Fibroblast of villous mesenchyme (primary cell): ENCODE measurements at regions not wholly inside any gene's neighbourhood (a gene's known extent, or its start where the extent isn't known, plus 50 kb on each side); places are given as distances from the start of the nearest gene placed in this dataset.

Experiments
- DNase-seq: peaks from one replicate; pipeline ENCODE4 v3.0.0-alpha.2; 2010; ENCODE audit warnings: low read depth
- H3K4me3 ChIP-seq: 2 replicates; pipeline ENCODE4 v1.5.1; 2011; ENCODE audit warnings: low read depth, mild to moderate bottlenecking, low read length
- TF ChIP-seq, protein P1 (sequence below): IDR thresholded peaks from 2 replicates; pipeline ENCODE4 v1.5.1; 2012; ENCODE audit warnings: low read depth, mild to moderate bottlenecking, low read length; ENCODE audit not compliant: insufficient read depth

DNA sequence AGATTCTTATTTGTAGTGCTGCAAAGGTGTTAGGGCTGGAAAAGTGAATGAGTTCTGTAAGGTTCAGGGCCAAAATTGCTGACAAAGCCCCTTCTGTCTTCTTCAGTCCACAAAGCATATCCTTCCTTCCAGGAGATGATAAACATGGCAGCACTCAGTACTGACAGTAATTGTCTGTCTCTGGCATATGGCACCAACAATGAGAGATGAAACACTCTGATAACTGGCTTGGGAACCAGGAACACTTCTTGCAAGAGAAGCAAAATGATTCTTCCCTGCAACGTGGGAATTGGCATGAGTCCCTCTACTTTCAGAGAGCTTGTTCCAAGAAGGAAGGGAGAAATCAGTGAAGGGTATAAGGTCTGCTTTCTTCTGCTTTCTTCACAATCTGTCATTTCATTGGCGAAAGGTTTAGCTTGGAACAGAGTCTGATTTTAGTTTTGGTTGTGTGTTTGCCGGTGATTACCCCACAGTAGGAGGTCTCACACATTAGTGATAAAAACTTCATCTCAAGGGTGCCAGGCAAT is 963.3 kb downstream of the NLGN4X start:
- DNase-seq = no peak
- TF ChIP-seq, protein P1, sequence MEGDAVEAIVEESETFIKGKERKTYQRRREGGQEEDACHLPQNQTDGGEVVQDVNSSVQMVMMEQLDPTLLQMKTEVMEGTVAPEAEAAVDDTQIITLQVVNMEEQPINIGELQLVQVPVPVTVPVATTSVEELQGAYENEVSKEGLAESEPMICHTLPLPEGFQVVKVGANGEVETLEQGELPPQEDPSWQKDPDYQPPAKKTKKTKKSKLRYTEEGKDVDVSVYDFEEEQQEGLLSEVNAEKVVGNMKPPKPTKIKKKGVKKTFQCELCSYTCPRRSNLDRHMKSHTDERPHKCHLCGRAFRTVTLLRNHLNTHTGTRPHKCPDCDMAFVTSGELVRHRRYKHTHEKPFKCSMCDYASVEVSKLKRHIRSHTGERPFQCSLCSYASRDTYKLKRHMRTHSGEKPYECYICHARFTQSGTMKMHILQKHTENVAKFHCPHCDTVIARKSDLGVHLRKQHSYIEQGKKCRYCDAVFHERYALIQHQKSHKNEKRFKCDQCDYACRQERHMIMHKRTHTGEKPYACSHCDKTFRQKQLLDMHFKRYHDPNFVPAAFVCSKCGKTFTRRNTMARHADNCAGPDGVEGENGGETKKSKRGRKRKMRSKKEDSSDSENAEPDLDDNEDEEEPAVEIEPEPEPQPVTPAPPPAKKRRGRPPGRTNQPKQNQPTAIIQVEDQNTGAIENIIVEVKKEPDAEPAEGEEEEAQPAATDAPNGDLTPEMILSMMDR = no peak
- H3K4me3 ChIP-seq = no peak overlapping the region

DNA sequence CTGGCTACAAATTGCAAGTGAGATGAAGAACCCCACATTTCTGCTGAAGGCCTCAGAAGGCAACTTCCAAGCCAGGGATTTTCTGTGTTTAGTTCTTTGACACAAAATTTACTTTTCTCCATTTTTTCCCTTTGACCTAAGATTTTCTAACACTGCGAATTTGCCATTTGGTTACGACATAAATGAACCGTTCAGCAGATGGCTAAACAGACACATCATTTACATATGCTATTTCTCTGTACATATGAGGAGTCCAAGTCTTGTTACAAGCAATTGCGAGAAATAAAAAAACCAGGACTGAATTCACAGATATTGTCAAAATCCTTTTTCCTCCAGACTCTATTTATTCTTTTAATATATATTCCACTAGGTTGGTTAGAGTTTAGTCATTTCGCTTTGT is 978.6 kb downstream of the NLGN4X start:
- no peak for DNase-seq
- TF ChIP-seq, protein P1 = no peak
- H3K4me3 ChIP-seq = no peak overlapping the region

DNA sequence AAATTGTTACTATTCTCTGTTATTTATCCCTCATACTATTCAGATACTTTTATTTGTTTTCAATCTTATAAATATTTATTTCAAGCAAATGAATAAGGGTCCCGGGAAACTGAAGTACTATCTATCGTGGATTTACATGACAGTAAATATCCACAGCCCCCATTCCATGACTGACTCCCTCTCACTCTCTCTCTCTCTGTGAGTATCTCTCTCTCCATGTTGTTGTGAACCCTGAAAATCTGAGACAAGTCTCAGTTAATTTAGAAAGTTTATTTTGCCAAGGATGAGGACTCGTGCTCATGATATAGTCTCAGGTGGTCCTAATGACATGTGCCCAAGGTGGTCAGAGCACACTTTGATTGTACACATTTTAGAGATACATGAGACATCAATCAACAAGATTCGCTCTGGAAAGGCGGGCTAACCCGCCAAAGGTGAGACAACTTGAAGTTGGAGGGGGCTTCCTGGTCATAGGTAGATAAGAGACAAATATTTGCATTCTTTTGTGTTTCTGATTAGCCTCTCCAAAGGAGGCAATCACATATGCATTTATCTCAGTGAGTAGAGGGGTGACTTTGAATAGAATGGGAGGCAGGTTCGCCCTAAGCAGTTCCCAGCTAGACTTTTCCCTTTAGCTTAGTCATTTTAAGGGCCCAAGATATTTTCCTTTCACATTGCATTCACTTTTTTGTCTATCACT is 986.4 kb downstream of the NLGN4X start:
- TF ChIP-seq, protein P1 = no peak
- no peak overlapping the region for H3K4me3 ChIP-seq
- no peak for DNase-seq

DNA sequence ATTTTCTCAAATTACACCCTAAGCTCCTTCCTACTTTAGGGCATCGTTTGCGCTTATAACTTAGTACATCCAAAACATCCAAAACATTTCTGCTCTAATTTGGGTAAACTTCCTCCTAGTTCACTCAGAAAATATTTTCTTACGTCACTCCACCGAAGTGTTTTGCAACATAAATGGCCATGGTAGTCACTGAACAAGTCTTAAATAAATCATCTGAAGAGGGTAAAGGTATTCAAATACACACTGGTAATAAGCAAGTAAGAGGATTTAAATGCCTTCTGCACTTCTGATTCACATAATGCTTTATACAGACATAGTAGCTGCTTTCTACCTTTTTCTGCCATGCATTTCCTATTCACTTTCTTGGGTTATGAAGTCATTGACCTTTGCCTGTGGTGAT is 991.9 kb downstream of the NLGN4X start:
- H3K4me3 ChIP-seq = no peak overlapping the region
- DNase-seq = peak; percentile 2
- TF ChIP-seq, protein P1 = no peak

DNA sequence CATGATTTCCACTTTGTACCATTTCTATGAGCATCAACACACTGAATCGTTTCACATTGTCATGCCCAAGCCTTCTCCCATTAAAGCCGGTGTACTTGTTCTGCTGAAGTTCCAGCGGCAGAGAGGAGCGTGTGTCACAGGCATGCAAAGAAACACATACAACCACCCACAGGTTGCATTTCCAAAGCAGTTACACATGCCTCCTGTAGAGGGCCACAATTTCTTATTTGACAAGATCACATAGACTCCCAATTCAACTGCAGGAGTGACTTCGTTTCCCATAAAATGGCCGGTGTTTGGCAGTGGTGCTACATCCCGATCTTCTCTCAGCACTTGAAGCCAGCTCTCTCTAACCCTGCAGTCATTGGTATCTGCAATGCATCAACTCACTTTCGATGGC is 992.6 kb downstream of the NLGN4X start:
- TF ChIP-seq, protein P1 = no peak

DNA sequence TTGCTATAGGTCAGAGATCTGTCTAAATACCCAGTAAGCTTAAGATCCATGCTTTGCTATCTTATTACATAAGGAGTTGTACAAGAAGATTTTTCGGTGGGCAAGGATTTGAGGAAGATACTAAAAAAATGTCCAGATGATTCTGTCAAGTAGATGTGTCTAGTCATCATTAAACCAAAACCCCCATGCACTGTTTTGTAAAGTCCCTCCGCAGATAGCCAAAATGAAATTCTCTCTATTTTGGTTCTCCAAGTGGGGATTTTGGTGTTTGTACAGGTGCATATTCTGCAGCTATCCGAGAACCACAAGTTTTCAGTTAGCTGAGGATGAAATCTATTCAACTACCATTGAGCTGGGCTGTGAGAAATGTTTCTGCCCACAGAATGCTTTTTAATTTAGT is 994.8 kb downstream of the NLGN4X start:
- DNase-seq = no peak
- no peak overlapping the region for H3K4me3 ChIP-seq
- TF ChIP-seq, protein P1 = no peak

More for the DNA sequence above, 992.6 kb downstream of the NLGN4X start:
- no peak overlapping the region for H3K4me3 ChIP-seq
- DNase-seq = no peak

DNA sequence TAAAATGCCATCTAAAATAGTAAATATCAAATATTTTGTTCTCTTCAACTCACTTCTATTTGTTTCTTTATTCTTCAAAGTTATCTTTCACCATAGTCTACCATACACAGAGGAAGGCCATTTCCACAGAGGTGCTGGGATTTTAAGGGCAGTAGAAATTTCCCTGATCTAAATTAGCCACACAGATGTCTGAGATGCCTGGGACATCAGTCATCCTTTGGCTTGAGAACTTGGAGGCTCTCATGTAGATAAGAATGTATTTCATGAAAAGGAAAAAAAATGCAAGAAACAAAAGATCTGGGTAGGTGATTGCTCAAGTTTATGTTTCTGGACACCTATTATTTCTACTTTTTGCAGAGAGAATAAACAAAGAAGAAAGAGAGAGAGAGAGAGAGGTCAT is 1008.2 kb downstream of the NLGN4X start:
- TF ChIP-seq, protein P1 = no peak
- DNase-seq = no peak
- H3K4me3 ChIP-seq = no peak overlapping the region
